Stimulated activated CD8-positive, alpha-beta memory T cell treated with anti-CD3 and anti-CD28 coated beads, Interleukin-12 subunit alpha, Interleukin-12 subunit beta, amount 100 ng/mL, for 1 hour (primary cell): ENCODE measurements at regions not wholly inside any gene's neighbourhood (a gene's known extent, or its start where the extent isn't known, plus 50 kb on each side); places are given as distances from the start of the nearest gene placed in this dataset.

Experiments used
- DNase-seq: peaks from one replicate; pipeline ENCODE4 v3.0.0-alpha.2; 2020; ENCODE audit warnings: low read depth

GRCh38 chr14:104462651-104463630 is 116.6 kb upstream of the C14orf180 start:
- DNase-seq: no peak

- no peak for DNase-seq
These were observed 114.7 kb upstream of the C14orf180 start for GRCh38 chr14:104464907-104465306.

GRCh38 chr14:104465482-104466390 is 113.8 kb upstream of the C14orf180 start:
- no peak for DNase-seq

- no peak for DNase-seq
These were observed 112.3 kb upstream of the C14orf180 start for GRCh38 chr14:104467236-104467635.

- DNase-seq: no peak
These were observed 111.9 kb upstream of the C14orf180 start for GRCh38 chr14:104467641-104468040.

- no peak for DNase-seq
These were observed 110.0 kb upstream of the C14orf180 start for GRCh38 chr14:104469591-104469990.

- DNase-seq: no peak
These were observed 109.0 kb upstream of the C14orf180 start for GRCh38 chr14:104470588-104470987.

GRCh38 chr14:104471114-104471513 is 108.5 kb upstream of the C14orf180 start:
- DNase-seq: no peak

- DNase-seq: no peak
These were observed 107.5 kb upstream of the C14orf180 start for GRCh38 chr14:104472073-104472472.

- DNase-seq: no peak
These were observed 106.9 kb upstream of the C14orf180 start for GRCh38 chr14:104472536-104473243.

GRCh38 chr14:104473244-104473565 is 106.4 kb upstream of the C14orf180 start:
- no peak for DNase-seq

- DNase-seq: no peak
These were observed 105.7 kb upstream of the C14orf180 start for GRCh38 chr14:104473649-104474494.

GRCh38 chr14:104474495-104475213 is 104.9 kb upstream of the C14orf180 start:
- DNase-seq: no peak

- DNase-seq: no peak
These were observed 104.3 kb upstream of the C14orf180 start for GRCh38 chr14:104475256-104475655.

- no peak for DNase-seq
These were observed 103.8 kb upstream of the C14orf180 start for GRCh38 chr14:104475802-104476201.

- no peak for DNase-seq
These were observed 103.1 kb upstream of the C14orf180 start for GRCh38 chr14:104476437-104476836.

- no peak for DNase-seq
These were observed 102.4 kb upstream of the C14orf180 start for GRCh38 chr14:104477117-104477623.

- no peak for DNase-seq
These were observed 101.7 kb upstream of the C14orf180 start for GRCh38 chr14:104477666-104478380.

GRCh38 chr14:104478656-104479055 is 100.9 kb upstream of the C14orf180 start:
- DNase-seq: no peak

GRCh38 chr14:104479901-104480300 is 99.7 kb upstream of the C14orf180 start:
- no peak for DNase-seq
